ENCODE measurements at regions not wholly inside any gene's neighbourhood (a gene's known extent, or its start where the extent isn't known, plus 50 kb on each side); places are given as distances from the start of the nearest gene placed in this dataset.

DNA sequence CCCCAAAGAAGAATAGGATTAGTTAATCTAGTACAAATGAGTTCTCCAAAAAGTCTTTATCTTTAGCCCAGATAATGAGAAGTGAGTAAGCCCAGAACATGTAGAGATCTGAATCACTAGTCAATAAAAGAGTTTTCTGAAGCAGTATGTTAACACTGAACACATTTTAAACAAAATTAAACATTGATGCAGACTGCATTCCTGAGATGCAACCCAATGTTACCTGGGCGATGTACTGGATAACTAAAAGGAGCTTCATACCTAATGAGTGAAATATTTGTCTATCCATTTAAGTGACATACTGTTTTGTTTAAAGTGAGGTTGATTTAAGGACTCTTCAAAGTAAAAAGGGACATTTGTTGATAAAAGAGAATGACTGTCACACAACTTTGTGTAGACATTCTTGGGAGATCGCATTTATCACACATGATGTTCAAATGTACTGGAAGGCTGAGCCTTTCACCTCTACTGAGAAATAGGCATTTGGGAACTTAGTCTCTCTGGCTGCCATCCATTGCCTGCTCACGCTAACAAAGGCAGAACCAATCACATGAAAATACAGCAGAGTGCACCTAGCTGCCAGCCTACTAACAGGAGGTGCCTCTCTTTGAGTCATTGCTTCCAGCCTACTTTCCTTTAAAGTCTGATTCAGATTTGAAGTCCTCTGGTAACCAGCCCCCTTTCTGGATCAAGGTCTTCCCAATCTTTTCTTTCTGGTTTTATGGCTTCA is 287.7 kb downstream of the BTG1 start:
- Mint-ChIP-seq H3K4me1 (peaks cover 14 to 20% (median 16%) of the 10 kb centered on the region in 4 donors), H3K4me3 (no peak overlapping the region), H3K27ac (peak overlapping the region in 2 of 7 donors; percentile 39 to 74), H3K9me3 (peaks cover 0 to 5% (median under 1%) of the 10 kb centered on the region in 8 donors), H3K27me3 (no peaks in the 10 kb centered on the region), H3K36me3 (no peaks in the 10 kb centered on the region)
- intact Hi-C loops (cut with micrococcal nuclease) = no loop called here
- Histone ChIP-seq H3K27me3 (ENCODE audit: insufficient read depth, low read length) (no peaks in the 10 kb centered on the region), H3K36me3 (ENCODE audit: insufficient read depth, low read length) (no peaks in the 10 kb centered on the region), H3K27ac (ENCODE audit: low read depth, low read length) (no peak overlapping the region), H3K9me3 (ENCODE audit: control insufficient read depth in 1 of 2, low read length in 2 of 2) (no peaks in the 10 kb centered on the region), H3K4me1 (ENCODE audit: insufficient read depth, low read length) (no peaks in the 10 kb centered on the region), H3K4me3 (ENCODE audit: low read length in 2 of 2) (no peak overlapping the region)
- CTCF ChIA-PET (ENCODE audit: partially characterized antibody) = interaction anchor here (1.2 to 2.1 kb wide), 2 partner anchors 10 to 46 kb away, joined by 3 to 8 read pairs; no protein-coding TSS in a partner anchor
- no peak for DNase-seq
- POLR2A ChIA-PET (ENCODE audit: partially characterized antibody) = interaction anchor here (1.8 to 3.3 kb wide), 2 partner anchors 19 to 288 kb away, joined by 5 to 9 read pairs; partner anchors contain the start of gene BTG1

DNA sequence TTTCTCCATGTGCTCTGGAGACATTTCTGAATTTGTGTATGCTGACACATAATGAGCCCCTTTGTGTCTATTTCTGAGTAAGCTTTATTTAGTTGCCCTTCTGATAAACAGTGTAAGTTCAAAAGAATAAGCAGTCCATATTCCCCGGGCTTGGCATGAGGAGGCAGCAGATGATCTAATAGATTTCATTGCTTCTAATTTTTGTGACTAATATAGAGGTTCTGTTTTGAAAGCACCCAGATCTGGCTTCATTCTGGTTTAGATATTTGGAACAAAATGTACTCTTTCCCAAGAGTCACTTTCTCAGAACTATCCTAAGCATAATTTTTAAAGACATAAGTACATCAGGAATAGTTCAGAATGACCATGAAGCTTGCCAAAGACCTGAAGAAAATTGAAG is 290.9 kb downstream of the BTG1 start:
- Mint-ChIP-seq H3K4me3 (no peak overlapping the region), H3K36me3 (no peaks in the 10 kb centered on the region), H3K9me3 (peaks cover 0 to 4% (median under 1%) of the 10 kb centered on the region in 8 donors), H3K27ac (peak overlapping the region in 2 of 7 donors; percentile 2 to 61), H3K4me1 (peaks cover 10 to 18% (median 13%) of the 10 kb centered on the region in 4 donors), H3K27me3 (no peaks in the 10 kb centered on the region)
- Histone ChIP-seq H3K4me3 (ENCODE audit: low read length in 2 of 2) (no peak overlapping the region), H3K4me1 (ENCODE audit: insufficient read depth, low read length) (peaks cover 8% of the 10 kb centered on the region), H3K27ac (ENCODE audit: low read depth, low read length) (no peak overlapping the region), H3K27me3 (ENCODE audit: insufficient read depth, low read length) (no peaks in the 10 kb centered on the region), H3K9me3 (ENCODE audit: control insufficient read depth in 1 of 2, low read length in 2 of 2) (no peaks in the 10 kb centered on the region), H3K36me3 (ENCODE audit: insufficient read depth, low read length) (no peaks in the 10 kb centered on the region)
- intact Hi-C loops (cut with micrococcal nuclease) = no loop called here
- CTCF ChIA-PET (ENCODE audit: partially characterized antibody) = no interaction called here
- DNase-seq = no peak
- POLR2A ChIA-PET (ENCODE audit: partially characterized antibody) = interaction anchor here (1.4 kb wide), 1 partner anchor 9 kb away, joined by 5 read pairs; no protein-coding TSS in a partner anchor

DNA sequence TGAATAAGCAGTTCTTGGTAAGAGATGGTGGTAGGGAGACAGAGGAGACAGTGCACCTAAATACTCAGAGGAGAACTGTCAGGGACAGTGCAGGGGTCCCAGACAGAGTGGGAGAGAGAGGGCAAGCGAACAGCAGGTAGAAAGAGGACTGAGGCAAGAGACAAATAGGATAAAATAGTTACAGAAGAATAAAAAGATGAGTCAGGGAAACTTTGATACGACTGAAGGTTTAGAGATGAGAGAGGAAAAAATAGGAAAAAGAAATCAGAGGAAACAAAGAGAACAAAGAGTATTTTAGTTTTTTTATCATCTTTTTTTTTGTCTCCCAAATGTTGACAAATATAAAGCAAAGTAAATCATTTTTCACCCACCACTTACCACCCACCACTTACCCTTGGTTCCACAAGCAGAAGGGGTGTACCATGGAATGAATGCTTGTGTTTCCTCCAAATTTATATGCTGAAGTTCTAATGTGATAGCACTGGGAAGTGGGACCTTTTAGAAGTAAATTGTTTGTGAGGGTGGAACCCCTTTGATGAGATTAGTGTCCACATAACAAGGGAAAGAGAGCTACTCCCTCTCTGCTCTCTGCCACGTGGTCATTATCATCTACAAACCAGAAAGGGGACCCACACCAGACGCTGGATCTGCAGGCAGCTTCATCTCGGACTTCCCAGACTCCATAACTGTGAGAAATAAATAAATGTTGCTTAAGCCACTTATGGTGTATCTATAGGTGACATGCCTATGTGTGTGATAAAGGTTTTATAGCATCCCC is 292.1 kb downstream of the BTG1 start:
- ChIA-PET CTCF (ENCODE audit: partially characterized antibody) (interaction anchor here (1.0 to 1.2 kb wide), 2 partner anchors 10 to 42 kb away, joined by 3 read pairs; no protein-coding TSS in a partner anchor), POLR2A (ENCODE audit: partially characterized antibody) (interaction anchor here (0.7 to 1.4 kb wide), 4 partner anchors 10 to 403 kb away, joined by 3 to 5 read pairs (median 4); partner anchors contain the start of gene BTG1)
- intact Hi-C loops (cut with micrococcal nuclease) = no loop called here
- Histone ChIP-seq H3K4me1 (ENCODE audit: insufficient read depth, low read length) (peaks cover 8% of the 10 kb centered on the region), H3K9me3 (ENCODE audit: control insufficient read depth in 1 of 2, low read length in 2 of 2) (no peaks in the 10 kb centered on the region), H3K27ac (ENCODE audit: low read depth, low read length) (no peak overlapping the region), H3K36me3 (ENCODE audit: insufficient read depth, low read length) (no peaks in the 10 kb centered on the region), H3K4me3 (ENCODE audit: low read length in 2 of 2) (no peak overlapping the region), H3K27me3 (ENCODE audit: insufficient read depth, low read length) (no peaks in the 10 kb centered on the region)
- Mint-ChIP-seq H3K27me3 (no peaks in the 10 kb centered on the region), H3K4me1 (peaks cover 10 to 18% (median 13%) of the 10 kb centered on the region in 4 donors), H3K27ac (peak overlapping the region in 2 of 7 donors; percentile 31 to 38), H3K9me3 (peaks cover 0 to 1% (median 0%) of the 10 kb centered on the region in 8 donors), H3K36me3 (no peaks in the 10 kb centered on the region), H3K4me3 (no peak overlapping the region)
- no peak for DNase-seq

DNA sequence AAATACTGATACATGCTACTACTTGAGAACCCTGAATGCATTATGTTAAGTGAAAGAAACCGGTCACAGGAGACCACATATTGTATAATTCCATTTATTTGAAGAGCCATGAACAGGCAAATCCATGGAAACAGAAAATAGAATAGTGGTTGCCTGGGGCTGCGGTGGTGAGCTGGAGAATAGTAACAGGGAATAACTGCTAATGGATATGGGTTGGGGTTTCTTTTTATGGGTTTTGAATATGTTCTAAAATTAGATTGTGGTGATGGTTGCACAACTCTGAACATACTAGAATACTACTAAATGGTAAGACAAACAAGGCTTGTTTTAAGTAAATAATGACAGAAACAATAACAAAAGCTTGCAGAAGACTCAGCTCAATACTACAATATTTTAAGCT is 293.0 kb downstream of the BTG1 start:
- Mint-ChIP-seq H3K9me3 (no peaks in the 10 kb centered on the region), H3K27ac (peak overlapping the region in 2 of 7 donors; percentile 7 to 57), H3K4me3 (no peak overlapping the region), H3K4me1 (peaks cover 10 to 18% (median 13%) of the 10 kb centered on the region in 4 donors), H3K36me3 (no peaks in the 10 kb centered on the region), H3K27me3 (no peaks in the 10 kb centered on the region)
- intact Hi-C loops (cut with micrococcal nuclease) = no loop called here
- Histone ChIP-seq H3K27me3 (ENCODE audit: insufficient read depth, low read length) (no peaks in the 10 kb centered on the region), H3K4me3 (ENCODE audit: low read length in 2 of 2) (no peak overlapping the region), H3K9me3 (ENCODE audit: control insufficient read depth in 1 of 2, low read length in 2 of 2) (no peaks in the 10 kb centered on the region), H3K27ac (ENCODE audit: low read depth, low read length) (no peak overlapping the region), H3K4me1 (ENCODE audit: insufficient read depth, low read length) (peaks cover 8% of the 10 kb centered on the region), H3K36me3 (ENCODE audit: insufficient read depth, low read length) (no peaks in the 10 kb centered on the region)
- ChIA-PET CTCF (ENCODE audit: partially characterized antibody) (interaction anchor here (1.0 to 1.2 kb wide), 2 partner anchors 11 to 41 kb away, joined by 3 read pairs; no protein-coding TSS in a partner anchor), POLR2A (ENCODE audit: partially characterized antibody) (interaction anchor here (0.8 to 1.2 kb wide), 2 partner anchors 14 to 293 kb away, joined by 3 to 4 read pairs; partner anchors contain the start of gene BTG1)
- DNase-seq = no peak

DNA sequence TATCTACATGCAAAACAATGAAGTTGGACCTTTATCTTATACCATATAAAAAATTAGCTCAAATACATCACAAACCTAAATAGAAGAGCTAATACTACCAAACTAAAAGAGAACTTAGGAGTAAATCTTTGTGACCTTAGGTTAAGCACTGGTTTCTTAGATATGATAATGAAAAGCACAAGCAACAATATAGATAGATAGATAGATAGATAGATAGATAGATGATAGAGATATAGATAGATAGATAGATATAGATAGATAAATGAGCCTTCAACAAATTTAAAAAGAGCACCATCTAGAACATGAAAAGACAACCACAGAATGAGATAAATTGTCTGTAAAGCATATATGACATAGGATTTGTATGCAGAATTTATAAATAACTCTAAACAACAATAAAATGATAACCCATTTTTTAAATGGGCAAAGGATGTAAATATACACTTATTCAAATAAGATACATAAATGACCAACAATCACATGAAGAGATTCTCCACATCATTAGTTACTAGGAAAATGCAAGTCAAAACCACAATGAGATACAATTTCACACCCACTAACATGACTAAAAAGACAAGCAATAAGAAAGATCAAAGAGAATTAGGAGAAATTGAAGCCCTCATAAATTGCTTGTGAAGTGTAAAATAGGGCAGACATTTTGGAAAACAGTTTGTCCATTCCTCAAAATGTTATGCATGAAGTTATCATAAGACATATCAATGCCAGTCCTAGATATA is 293.7 kb downstream of the BTG1 start:
- ChIA-PET POLR2A (ENCODE audit: partially characterized antibody) (interaction anchor here (1.2 kb wide), 1 partner anchor 294 kb away, joined by 3 read pairs; the partner anchor contains the start of gene BTG1), CTCF (ENCODE audit: partially characterized antibody) (interaction anchor here (0.6 kb wide), 1 partner anchor 11 kb away, joined by 3 read pairs; no protein-coding TSS in a partner anchor)
- no peak for DNase-seq
- no peaks in the 10 kb centered on the region for H3K9me3 Mint-ChIP-seq
- intact Hi-C loops (cut with micrococcal nuclease) = no loop called here
- Histone ChIP-seq H3K27ac (ENCODE audit: low read depth, low read length) (no peak overlapping the region), H3K4me1 (ENCODE audit: insufficient read depth, low read length) (peaks cover 8% of the 10 kb centered on the region), H3K36me3 (ENCODE audit: insufficient read depth, low read length) (no peaks in the 10 kb centered on the region), H3K4me3 (ENCODE audit: low read length in 2 of 2) (no peak overlapping the region), H3K27me3 (ENCODE audit: insufficient read depth, low read length) (no peaks in the 10 kb centered on the region), H3K9me3 (ENCODE audit: control insufficient read depth in 1 of 2, low read length in 2 of 2) (no peaks in the 10 kb centered on the region)
- H3K27ac Mint-ChIP-seq = peak overlapping the region in 1 of 7 donors; percentile 0
- H3K4me3 Mint-ChIP-seq = no peak overlapping the region
- H3K4me1 Mint-ChIP-seq = peaks cover 10 to 18% (median 13%) of the 10 kb centered on the region in 4 donors
- no peaks in the 10 kb centered on the region for H3K36me3 Mint-ChIP-seq
- H3K27me3 Mint-ChIP-seq = no peaks in the 10 kb centered on the region

DNA sequence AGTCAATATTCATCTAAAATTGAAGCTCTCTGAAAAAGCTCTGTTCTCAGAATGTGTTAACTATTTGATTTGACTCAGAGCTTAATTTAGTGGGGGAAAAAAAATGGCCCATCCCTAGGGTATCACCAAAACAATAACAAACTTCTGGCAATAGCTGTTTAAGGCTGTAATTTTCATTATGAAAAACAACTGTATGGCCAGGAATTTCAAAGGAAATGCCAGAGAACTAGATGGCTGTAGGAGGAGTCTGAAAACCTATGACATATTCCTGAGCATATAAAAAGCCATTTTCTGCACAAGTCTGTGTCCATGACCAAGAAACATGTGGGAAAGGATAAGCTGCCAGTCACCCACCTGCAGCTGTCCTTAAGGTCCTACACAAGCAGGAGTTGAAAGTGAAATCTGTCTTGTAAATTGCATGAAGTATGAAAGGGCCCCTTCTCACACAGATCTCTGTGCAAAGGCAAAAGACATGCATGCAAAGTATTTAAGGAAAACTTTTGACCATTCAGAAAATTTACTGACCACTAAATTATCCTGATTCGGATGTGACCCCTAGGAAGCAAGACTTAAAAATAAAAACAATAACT is 299.1 kb downstream of the BTG1 start:
- no peaks in the 10 kb centered on the region for H3K27me3 Mint-ChIP-seq
- no peaks in the 10 kb centered on the region for H3K36me3 Mint-ChIP-seq
- peaks cover 0 to 2% (median 1%) of the 10 kb centered on the region in 4 donors for H3K4me1 Mint-ChIP-seq
- H3K9me3 ChIP-seq (ENCODE audit: control insufficient read depth in 1 of 2, low read length in 2 of 2) = no peaks in the 10 kb centered on the region
- no peak overlapping the region for H3K27ac ChIP-seq (ENCODE audit: low read depth, low read length)
- intact Hi-C loops (cut with micrococcal nuclease) = no loop called here
- H3K4me3 Mint-ChIP-seq = peak overlapping the region in 1 of 8 donors; percentile 10
- H3K27me3 ChIP-seq (ENCODE audit: insufficient read depth, low read length) = no peaks in the 10 kb centered on the region
- H3K36me3 ChIP-seq (ENCODE audit: insufficient read depth, low read length) = no peaks in the 10 kb centered on the region
- H3K27ac Mint-ChIP-seq = no peak overlapping the region
- ChIA-PET CTCF (ENCODE audit: partially characterized antibody) (interaction anchor here (0.6 kb wide), 1 partner anchor 267 kb away, joined by 3 read pairs; no protein-coding TSS in a partner anchor), POLR2A (ENCODE audit: partially characterized antibody) (no interaction called here)
- H3K4me3 ChIP-seq (ENCODE audit: low read length in 2 of 2) = no peak overlapping the region
- H3K9me3 Mint-ChIP-seq = peaks cover 0 to 16% (median 14%) of the 10 kb centered on the region in 8 donors
- no peaks in the 10 kb centered on the region for H3K4me1 ChIP-seq (ENCODE audit: insufficient read depth, low read length)
- DNase-seq = no peak

All from CD4-positive, alpha-beta memory T cell (primary cell).